HG02678 (cell line): ENCODE measurements at regions not wholly inside any gene's neighbourhood (a gene's known extent, or its start where the extent isn't known, plus 50 kb on each side); places are given as distances from the start of the nearest gene placed in this dataset.
A peak's percentile ranks its signal among the peaks of the same experiment; 100 is the strongest.

ENCODE experiments used
- ATAC-seq: cut with Tn5 transposase; IDR thresholded peaks from one replicate; pipeline ENCODE4 v1.9.1; 2021; ENCODE audit warnings: mild to moderate bottlenecking, moderate library complexity; ENCODE audit not compliant: unreplicated experiment

DNA sequence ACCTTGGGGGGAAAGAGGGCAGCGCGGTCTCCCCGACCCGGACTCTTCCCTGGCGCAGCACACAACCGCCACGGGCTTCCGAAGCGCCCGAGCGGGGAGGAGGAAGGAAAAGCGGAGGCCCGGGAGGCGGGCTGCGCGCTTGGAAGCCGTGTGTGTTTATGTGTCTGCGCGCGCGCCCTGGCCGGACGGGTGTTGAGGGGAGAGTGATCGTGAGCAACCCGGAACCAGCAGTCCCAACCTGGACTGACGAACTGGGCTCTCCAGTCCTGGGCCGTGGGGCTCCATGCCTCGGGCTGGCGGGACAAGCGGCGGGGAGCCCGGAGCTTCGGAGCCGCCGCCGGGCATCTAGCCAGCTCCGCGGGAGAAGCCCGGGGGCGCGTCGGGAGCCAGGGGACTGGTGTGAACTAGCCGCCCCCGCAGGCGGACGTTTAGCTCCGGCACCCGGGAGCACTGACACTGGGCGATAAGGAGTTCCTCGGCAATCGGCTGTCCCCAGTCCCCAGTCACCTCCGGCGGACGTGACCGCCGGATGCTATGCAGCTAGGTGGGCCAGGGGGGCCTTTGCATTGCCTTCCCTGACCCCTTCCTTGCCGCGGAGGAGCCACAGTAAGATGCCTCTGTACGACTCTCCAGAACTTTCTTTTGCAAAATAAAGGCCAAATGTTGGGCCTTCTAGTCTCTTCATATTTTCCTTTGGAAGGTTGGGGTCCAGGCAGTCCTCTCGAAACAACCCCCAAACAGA, 74.8 kb upstream of the BCOR start:
- ATAC-seq = no peak

DNA sequence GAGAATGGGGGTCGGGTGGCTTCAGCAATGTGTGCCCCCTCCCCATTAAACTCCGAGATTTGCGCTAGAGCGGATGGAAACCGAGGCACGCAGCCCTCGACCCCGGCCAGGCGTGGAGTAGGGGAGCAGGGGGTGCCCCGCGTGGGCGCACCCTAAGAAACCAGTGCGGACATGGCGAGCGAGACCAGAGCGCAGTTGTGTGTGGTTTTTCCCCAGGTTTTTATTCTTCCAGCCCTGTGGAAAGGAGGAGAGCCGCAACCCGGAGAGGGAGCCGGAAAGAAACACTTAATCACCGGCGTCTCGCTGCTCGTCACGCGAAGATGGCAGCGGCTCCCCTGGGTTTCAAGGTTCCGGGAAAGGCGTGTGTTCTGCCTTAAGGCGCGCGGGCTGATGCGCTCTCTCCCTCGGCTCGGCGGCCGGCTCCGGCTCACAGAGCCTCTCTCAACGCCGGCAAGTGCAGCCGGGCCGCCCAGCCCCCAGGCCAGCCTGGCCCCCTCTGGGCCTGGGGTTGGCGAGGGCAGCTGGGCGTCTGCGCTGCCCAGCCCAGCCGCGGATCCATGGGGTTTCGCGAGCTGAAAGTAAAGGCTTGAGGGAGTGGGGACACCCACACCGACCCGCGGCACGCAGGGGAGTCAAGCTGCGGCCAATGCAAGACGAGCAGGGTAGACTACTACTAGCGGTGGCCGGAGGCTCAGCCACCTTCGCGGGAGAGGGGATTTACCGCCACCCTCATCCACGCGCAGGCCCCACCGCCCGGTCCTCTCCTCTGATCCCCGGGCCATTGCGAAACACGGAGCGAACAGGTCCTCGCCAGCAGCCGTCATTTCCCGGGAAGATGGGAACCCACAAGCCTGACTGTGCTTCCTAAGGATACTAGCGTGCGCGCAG, 74.0 kb upstream of the BCOR start:
- no peak for ATAC-seq

- ATAC-seq = no peak
Observed at GRCh38 chrX:40170830-40171512, 73.2 kb upstream of the BCOR start.

DNA sequence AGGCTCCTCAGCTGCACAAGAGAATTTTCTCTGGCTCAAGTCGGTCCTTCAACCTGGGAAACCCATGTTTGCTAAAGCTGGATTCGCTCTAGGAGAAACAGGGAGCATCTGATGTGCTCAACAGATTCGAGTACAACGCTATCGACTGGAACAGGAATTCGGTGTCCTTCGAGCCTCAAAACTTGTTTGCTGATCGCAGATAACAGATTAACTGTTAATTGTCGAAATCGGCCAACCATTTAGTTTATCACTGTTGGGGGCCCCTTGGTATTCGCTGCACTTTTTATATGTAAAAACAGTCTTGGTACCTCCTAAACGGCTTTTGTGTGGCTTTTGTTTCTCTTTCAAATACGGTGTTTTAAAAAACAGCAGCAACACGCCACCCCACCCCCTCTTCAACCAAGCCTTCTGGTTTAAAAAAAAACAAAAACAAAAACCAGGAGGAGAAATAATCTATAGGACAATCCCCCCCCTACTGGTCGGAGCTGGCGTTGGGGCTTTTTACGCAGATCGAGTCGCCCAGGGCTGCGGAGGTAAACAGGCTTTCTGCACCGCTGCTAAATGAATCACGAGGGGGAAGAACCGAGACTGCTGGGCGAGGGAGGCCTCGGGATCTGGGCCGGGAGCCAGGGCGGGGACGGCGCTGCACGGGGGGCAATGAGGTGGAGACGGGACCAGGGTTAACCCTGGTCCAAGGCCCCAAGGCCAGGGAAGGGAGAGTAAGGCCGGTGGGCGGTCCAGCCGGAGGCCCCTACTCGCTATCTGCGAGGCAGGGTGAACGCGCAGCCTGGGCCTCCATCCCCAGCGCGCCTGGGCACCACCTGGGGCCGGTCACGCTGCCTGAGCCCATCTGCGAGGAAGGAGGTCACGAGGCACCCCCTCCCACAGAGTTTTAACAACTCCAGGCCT, 71.7 kb upstream of the BCOR start:
- ATAC-seq = peak; percentile 58

DNA sequence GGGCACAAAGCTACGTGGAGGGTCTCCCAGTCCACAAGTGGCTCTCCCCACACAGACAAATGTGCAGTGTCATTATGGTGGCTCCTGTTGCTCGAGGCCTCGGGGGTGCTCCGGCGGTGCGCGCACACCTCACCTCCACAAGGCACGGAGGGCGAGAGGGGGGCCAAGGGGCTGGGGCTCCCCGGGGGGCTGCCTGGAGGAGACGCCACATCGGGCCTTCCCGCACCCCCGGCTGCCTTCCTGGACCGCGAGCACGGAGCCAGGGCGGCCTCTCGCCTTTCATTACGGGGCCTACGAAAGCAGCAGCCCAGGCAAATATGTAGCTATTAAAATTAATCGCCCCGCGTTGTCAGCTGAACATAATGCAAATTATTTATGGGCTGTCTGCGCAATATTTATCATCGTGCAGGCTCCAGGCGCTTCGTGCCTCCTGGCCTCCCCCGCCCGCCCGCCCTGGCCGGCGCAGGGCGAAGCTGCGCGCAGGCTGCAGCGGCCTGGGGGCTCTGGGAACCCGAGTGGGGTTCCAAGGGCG, 70.8 kb upstream of the BCOR start:
- ATAC-seq = no peak

DNA sequence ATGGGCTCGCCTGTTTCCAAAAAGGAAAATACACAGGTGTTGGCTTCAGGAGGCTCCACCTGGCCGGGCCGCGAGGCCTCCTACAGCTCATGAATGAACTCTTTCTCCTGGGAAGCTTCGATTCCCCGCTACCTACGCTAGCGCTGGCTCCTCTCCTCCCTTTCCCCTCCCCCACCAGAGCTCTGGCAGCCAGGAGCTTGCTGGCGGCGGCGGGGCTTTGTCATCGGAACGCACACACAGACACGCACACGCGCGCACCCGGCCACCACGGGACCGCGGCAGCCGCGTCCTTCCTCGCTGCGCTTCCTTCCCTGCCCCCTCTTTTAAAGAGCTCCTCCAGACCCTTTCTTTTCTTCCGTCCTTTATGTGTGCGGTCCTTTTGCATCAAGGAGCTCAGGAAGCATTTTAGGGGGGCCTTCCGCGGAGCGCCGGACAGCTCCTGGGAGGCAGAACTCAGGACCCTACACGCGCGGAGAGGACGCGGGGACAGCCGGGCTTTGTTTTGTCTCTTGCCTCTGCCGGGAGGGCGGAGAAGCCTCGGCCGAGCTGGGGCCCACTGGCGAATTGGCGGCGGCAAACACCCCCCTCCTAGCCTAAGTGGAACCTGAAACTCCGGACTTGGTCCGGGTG, 70.2 kb upstream of the BCOR start:
- ATAC-seq = no peak

- ATAC-seq = no peak
Observed at GRCh38 chrX:40167233-40167849, 69.6 kb upstream of the BCOR start.

- no peak for ATAC-seq
Observed at GRCh38 chrX:40166582-40166981, 68.8 kb upstream of the BCOR start.

DNA sequence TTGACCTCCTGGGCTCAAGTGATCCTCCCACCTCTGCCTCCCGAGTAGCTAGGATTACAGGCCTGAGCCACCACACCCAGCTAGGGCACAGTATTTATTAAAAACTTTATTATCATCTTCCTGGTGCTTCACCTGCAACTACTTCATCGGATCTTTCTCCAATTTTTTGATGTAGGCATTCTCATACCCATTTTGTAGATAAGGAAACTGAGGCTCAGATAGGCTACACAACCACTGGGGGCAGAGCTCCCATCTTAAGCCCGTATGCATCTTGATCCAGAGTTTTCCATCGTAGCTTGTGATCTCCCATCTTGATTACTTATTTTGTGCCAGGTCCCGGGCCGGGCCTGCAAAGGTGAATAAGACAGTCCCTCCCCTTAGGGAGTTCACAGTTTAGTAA, 68.1 kb upstream of the BCOR start:
- ATAC-seq = no peak

DNA sequence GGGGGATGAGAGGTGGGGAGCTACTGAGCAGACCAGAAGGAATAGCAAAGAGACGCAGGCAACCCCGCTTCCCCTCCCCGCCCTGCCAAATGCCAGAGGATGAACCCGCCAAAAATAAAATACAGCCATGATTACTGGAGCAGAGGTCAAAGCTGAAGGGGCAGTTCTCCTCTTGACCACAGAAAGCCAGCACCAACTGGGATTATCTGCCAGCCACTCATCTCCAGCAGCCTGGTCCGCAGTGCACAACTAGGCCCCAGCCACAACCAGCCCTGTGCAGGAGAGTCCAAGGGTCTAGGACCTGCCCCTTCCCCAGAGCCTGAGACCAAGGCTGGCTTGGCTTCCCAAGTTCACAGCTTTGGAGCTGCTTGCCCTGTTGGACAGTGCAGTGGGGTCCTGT, 67.4 kb upstream of the BCOR start:
- no peak for ATAC-seq

- no peak for ATAC-seq
Observed at GRCh38 chrX:40164751-40165150, 67.0 kb upstream of the BCOR start.

DNA sequence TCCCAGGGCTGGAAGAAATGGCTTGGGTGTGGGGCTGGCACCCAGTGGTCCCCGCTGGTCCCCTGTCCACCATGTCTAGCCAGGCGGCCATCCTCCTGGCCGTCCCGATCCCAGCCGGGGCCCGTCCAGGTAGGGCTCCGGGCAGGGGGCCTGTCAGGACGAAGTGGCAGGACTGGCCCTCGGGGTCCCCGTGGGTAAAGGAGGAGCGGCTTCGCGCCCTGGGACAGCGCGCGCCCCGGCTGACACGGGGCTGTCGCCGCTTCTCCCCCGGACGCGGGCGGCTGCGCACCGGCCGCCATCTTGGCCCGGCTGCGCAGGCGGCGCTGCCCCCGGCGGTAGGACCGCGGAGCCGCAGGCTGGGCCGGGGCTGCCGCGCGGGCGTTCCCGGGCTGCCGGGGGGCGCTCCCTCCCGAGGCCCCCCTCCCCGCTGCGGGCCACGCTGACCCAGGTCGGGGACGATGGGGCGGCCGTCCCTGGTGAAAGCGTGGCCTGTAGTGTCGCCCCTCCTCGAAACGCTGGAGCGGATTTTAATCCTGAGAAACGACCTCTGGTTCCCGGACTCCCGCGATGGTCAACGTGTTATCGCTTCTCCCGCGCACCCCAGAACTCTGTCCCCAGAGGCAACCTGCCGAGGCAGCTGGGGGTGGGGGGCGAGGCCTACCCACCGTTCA, 60.4 kb upstream of the BCOR start:
- no peak for ATAC-seq

DNA sequence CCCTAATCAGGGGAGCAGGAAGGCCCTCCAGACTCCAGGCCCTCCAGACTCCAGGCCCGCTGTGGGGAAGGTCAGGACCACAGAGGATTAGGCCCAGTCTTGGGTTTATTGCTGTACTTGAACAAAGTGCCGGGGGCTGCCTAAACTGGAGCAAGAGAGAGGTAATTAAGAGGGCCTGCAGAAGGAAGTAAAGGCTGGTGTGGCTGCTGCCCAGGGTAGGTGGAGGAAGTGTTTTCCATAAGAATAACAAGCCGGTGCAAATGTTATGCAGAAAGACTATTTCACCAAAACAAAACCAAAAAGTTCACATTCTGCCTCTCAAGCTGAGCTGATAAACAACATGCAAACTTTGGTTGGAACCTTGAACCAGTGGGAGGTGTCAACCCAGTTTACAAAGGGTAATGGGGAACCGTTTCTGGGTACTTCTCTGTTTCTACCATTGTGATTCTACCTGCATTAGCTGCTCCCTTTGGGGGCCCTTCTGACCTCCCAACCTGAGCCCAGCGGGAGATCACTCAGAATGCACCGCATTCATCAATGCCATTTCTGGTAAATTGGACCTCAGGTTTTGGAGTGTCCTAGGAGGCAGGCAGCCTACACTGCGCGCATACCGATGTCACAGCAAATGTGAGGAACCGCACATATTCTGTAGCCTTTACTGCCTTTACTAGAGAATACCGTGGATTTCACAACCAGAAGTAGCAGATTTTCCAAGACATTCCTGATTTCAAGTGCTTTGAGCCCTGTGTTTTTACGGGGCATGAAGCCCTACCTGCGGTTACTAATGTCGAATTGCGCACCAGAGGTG, 59.7 kb upstream of the BCOR start:
- no peak for ATAC-seq

DNA sequence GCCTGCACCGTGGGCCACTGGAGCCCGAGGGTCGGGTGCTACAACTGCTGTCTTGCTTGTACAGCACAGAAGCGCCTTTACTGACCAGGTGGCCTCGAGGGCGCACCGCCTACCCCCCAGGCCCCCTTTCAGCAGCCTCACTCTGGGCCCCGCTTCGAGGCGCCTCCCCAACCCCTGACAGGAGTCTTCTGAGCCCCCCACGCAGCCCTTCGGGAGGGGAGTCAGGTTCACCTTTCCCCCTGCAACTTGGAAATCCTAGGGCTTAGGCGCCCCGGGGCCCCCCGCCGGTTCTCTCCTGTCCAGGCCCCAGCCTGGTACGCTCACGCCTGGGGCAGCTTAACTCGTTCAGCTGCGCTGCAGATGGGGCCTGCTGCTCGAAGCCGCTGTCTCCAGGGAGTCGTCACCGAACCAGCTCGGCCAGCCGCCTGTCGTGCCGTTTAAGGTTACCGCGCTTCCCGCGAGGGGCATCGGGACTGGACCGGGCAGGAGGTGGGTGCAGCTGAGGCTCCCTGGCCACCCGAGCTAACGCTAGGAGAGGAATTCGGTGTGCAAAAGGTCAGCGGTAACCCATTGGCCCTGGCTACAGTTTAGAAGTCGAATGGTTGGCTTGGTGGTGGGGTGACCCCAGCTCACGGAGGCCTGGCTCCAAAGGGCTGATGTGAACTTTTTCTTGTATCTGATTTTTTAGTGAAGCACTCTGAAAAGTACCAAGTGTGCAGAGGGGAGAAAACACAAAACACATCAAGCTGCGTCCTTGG, 58.9 kb upstream of the BCOR start:
- ATAC-seq = no peak

GRCh38 chrX:40155589-40156469, 58.1 kb upstream of the BCOR start:
- ATAC-seq = no peak

DNA sequence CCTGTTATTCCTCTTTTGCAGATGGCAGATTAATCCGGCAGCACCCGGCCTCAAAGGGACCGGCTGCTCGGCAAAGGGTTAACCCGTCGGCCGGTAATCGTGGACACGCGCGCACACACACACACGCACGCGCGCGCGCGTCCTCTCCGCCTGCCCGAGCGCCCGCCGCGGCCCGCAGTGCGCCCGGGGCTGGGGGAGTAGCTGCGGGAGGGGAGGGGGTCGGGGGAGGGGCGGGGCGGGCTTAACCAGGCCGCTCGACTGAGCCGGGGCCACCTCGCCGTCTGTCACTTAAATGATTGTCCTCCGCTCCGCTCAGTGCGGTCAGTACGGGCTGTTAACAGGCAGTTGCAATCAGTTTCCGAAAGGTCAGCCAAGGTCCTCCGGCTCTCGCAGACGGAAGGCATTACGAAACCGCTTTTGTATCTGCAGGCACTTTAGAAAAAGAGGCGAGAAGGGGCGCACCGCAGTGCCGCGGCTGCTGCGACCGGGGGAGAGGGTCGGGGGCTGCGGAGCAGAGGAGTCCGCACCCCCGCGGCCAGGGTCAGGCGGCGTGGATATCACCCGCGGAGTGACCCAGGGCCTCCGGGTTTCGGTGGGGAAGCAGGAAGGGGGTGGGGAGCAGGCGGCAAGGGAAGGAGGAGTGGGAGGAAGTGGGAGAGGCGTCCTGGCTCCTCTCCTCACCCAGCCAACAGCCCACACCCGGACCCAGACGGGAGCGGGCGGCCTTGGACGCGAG, 57.3 kb upstream of the BCOR start:
- ATAC-seq = no peak
